ENCODE measurements at regions not wholly inside any gene's neighbourhood (a gene's known extent, or its start where the extent isn't known, plus 50 kb on each side); places are given as distances from the start of the nearest gene placed in this dataset.

DNA sequence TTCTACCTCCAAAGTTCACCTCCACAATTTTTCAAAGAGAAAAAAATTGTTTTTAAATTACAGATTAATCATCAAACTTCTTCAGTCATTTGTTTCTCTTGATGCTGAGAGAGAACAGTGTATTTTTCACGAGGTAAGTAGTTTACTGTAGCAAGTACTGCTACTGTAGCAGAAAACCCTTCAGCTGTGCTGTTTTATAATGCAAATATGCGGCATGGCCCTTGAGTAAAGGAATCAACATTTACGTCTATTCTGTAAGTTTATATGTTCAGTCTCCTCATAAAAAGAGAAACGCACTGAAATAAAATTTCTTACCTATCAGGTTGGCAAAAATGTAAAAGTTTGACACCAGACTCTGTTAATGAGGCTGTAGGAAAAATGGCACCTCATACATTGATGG lies 399.0 kb downstream of the NKX6-1 start:
- no peak for DNase-seq

DNA sequence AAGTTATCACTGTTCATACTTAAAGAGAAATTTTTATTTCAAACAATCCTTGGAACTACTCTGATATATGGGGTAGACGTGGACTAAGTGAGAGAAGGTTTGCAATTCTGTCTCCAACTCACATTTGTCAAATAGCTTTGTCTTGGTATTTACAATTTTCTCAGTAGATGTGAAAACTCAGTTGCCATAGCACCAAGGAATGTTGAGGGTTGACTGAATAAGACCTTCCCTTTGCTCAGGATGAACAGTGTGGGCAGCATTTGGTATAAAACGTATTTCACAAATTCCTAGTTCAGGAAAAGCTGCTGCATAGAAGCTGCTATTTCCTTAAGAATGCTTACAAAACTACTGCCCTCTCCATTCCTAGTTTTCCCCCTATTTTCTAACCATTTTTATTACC lies 399.5 kb downstream of the NKX6-1 start:
- no peak for DNase-seq

DNA sequence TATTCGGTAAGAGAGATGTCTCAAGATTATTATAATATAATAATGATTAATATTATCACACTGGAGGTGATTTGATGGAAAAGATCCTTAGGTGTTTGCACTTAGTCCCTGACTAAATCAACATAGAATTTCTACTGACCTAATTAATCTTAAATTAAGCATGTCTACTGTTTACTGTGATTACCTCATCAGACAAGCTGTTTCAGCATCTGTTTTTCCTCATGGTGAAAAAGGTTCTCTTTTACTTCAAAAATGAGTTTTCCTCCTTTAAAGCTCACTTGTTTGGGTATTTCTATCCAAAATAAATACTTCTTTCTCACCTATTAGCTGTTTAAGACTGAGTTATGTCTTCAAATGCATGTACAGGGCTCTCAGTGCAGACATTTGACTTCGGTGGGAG lies 407.8 kb downstream of the NKX6-1 start:
- no peak for DNase-seq

DNA sequence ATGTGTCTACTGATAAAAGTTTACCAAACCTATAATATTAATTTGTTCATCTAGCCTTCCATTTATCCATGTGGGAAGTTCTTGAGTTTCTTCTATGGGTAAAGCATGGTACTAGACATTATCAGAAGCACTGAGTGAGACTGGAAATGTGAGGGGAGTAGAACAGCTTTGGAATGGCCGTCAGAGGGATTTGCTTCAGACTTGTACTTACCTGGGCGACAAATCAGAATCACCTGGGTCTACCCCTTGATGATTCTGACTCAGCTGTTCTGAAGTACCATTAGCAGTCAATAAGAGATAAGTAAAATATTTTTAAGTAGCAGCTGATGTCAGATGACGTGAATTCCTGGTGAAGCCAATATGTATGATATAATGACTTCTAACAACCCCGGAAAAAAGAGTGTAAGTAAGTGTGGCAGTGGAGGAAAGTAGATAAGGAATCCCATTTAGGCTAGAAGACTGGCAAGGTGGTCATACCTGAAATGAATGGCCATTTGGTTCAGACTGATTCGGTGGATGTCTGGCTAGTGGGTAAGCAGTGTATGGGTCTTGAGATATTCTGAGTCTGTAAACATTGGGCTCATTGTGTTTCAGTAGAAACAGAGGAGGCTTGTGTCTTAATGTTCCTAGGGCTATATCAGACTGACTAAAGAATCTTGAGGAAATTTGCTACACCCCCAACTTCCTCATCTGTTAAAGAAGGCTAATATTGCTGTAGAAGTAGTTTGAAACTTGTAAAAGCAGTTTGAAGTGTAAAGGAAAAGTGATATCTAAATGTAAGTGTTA lies 409.2 kb downstream of the NKX6-1 start:
- DNase-seq, result no peak

DNA sequence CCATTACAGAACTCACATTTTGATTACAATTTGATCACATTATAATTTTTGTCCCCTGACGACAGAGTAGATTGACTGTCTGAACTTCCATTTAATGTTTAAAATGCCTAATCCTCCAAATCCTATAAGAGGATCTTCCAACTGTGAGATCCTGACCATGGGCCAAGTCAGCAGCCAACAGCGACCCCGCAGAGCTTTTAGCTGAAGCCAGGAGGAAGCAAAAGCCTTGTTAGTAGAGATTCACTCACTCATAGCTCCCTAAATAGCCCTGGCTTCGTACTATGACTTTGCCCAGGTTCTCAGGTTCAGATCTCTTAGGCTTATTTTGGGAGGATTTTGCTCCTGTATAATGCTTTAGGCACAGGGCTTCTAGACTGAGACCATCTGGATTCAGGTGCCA lies 413.1 kb downstream of the NKX6-1 start:
- DNase-seq, result no peak

DNA sequence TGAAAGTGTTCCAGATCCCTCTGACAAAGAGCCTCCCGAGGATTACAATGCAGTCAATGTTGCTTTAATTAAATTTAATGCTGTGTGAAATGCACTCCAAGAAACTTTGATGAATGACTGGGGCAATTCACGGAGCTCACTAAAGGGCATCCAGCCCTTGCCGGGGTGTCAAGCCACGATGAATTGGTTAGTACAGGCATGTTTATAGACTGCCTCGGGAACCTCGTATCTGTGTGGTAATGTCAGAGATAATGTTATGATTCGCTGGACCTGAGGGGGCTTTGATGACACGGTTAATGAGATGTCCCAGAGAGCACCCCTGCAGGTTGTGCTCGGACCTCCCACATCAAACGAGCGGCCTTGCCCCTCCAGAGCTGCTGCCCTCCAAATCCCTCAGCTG lies 428.8 kb downstream of the NKX6-1 start:
- no peak for DNase-seq

DNA sequence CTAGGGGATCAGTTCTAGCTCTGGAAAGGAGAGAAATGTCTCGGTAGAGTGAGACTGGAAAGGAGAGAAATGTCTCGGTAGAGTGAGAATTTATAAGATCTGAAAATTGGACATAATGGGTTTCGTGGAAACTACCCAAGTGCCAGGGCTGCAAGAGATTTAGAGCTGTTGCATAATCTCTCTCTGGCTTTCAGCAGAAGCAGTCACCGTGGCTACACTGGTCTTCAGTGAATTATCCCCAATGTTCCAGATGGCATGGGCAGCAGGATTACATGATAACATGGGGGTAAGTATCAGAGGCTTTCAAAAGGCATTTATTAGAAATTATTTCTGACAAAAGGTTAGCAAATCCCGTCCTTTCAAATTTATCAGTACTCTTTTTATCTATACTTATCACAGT lies 435.5 kb downstream of the NKX6-1 start:
- DNase-seq, result no peak

DNA sequence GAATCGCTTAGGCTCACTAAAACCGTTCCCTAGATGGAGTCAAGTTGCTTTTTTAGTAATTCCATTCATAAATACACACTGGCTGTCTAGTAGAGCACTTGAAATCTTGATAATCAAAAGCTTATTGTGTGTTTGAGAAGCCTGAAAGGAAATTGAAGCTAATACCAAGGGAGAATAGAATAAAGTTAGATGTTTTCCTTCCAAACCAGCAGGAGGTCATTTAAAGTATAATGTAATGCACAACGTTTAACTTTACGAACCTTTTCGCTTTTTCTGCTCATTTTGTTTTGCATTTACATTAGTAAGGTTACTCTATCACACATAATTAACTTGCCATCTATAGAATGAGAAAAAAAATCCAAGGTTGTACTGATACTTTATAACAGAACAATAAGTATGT lies 440.9 kb downstream of the NKX6-1 start:
- DNase-seq, result no peak

DNA sequence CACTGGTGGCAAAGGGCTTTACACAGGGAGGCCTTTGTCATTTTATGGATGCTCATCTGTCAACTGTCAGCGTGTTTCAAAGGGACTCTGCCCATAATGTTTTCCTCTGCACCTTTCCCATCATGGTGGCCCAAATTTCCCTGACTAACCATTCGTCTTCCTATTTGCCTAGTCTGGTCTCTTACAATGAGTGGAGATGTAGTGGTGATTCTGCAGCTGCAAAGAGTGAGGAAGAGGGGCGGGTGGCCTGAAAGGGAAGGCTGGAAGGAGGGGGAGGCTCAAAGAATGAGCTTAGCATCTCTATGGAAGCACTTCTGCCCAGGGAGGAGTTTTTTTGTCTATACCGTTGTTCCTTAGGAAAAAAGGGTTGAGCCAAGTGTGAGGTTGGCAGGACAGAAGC lies 447.5 kb downstream of the NKX6-1 start:
- DNase-seq, result no peak

DNA sequence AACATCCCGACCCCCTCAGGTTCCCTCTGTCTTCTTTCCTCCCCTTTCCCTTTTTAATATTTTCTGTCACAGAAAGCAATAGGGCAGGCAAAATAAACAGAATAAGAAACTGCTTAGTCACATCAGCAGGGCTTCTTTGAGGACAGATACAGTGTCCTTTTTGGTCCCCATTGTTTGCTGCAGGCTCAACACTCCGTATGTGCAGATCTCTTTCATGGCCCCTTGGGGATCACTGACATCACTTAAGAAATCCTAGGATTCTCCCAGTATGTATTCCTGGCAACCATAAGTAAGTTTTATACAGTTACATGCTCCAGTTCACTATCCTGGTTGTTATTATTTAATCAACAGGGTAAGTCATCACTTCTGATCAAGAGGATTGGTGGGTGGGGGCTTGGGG lies 448.0 kb downstream of the NKX6-1 start:
- no peak for DNase-seq

DNA sequence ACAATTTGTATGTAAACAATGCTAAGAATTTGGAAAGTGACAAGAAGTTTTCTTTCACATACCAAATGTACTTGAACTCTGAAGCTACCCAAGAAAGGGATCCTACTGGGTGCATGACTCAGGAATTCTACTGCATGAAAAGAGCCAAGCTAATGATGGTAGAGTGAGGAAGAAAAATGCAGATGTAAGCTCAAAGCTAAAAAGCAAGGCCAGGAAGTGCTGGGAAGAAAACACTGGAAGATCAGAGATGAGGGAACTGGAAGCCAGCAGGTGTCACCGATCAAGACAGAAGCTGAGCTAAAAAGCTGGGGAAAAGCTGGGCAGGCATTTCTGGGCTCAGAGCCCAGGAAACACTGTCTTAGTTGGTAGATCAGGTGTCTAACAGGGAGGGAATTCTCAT lies 449.1 kb downstream of the NKX6-1 start:
- no peak for DNase-seq

DNA sequence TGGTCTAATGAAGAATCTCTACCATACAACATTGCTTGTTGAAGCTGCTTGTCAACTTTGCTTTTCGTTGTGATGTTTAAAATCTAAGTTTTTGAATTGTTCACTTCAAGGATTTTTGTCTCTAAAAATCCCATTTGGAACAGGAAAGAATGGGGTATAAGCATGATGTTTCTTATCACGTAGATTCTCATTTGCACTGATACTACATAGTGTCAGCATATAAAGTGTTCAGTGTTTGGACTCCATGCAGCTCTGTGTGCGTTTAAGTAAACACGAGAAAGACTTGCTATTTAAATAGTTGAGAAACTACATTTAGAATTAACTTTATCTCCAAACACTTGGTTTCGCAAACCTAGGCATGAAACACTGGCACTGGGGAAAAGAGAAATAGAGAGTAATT lies 452.5 kb downstream of the NKX6-1 start:
- DNase-seq, result no peak

DNA sequence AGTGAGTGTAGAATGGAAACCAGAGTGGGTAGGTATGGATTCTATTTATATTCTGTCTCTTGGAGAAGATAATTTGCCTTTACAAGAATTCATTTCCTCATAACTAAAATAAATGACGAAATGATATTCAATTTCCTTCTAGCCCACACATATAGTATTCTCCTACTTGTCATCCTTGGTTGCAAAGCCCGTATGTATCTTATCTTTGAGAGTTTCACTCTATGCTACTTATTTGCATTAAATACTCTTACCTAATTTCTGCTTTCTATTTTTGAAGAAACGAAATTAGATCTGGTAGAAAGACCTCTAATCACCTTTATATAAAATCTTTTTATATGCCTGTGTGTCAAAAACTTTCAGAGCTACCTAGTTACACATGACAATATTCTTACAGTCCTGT lies 457.7 kb downstream of the NKX6-1 start:
- no peak for DNase-seq

DNA sequence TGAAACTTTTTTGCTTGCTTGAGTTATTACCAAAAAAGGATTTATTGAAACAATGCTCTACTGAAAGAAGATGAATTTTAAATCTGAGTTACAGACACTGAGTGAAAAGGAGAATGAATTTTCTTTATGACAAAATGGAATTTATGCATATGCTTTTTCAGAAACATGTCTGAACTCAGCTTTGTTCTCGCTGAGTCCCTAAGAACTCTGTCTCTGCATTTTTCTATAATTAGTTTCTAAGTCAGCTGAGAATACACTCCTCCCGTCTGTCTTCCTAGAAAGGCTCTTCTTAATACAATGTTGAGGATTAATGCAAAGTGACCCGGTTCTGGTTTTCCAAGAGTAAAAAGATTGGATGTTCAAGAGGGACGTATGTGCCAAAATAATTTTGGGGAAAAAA lies 463.5 kb downstream of the NKX6-1 start:
- DNase-seq, result no peak

DNA sequence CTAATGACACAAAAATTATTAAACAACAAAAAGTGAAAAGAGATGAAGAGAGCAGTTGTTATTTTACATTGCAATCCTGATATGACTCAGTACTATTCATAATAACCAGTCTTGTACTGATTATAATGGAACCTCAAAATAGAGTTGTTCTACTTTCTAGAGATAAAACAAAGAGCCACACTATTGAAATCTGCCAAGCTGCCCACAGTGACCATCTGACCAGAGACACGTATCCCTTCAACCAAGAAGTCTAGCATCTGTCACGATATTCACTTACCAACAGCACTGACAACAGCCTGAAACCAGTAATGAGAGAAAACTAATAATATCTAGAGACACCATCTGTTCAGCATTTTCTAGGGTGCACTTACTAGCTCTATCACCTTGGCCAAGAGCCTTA lies 466.7 kb downstream of the NKX6-1 start:
- DNase-seq, result no peak

DNA sequence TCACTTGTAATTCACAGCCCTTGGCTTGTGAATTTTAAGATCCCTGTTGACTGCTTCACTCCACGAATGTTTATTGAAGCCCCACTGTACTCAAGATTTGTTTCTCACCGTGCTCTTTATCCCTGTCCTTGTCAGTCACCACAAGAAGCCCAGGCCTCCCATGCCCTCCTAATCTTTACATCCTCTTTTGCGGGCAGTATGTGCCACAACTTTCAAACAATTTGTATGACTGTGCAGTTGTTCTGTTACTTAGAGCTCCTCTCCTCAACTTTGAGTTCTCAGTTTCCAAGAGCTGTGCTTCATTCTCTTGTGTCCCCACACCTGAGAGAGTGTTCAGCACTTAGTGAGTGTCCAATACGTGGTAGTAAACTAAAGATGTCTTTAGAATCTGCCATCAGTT lies 467.7 kb downstream of the NKX6-1 start:
- DNase-seq, result no peak

DNA sequence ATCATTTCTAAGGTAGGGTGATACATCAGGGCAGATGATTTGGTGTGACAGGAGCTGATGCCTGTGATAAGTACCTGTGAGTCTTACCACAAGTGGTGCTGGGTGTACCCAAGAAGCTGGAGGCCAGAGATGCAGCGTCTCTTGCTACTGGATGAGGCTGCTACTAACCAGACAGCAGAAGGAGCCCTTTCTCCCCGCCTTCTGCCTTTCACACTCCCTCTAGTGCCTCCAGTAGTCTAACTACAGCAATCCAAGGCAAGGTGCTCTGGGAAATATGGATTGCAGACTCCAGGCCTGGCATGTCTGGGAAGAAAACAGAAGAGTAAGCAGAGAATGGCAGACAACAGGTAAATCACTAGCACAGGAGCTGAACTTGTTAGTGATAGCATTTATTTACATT lies 470.8 kb downstream of the NKX6-1 start:
- DNase-seq, result no peak

DNA sequence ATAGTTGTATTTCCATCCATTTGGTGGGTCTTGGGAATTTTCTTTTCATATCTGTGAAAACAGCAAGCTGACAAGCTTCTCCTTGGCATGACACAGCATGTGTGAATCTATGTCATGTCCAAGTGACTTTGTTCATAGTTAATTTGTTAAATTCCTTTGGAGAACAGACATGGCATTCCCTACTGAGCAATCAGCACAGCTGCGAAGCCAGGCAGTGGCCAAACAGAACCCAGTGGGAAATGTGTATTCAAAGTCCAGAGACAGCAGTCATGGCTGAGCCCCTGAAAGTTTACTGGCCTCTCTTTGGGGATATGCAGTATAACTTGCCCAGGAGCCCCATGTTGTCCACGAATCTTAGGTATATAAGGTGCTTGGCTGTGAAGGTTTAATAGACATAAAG lies 474.7 kb downstream of the NKX6-1 start:
- DNase-seq, result no peak

DNA sequence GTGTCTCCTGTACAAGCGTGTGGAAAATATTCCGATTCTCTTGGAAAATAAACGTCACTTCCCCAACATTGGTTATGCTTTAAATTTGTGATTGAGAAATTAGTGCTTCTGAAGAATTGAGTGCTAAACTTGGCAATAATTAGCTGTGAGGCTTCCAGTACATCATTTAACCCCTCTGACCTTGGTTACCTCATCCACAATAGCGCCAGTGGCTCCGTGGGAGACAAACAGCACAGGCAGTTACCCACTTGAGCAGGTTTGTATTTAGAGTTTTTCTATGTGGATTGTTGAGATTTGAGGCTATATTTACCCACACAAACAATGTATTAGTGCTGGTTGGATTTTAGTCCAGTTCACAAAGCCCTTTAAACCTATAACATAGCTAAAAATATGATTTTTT lies 476.5 kb downstream of the NKX6-1 start:
- DNase-seq, result no peak

DNA sequence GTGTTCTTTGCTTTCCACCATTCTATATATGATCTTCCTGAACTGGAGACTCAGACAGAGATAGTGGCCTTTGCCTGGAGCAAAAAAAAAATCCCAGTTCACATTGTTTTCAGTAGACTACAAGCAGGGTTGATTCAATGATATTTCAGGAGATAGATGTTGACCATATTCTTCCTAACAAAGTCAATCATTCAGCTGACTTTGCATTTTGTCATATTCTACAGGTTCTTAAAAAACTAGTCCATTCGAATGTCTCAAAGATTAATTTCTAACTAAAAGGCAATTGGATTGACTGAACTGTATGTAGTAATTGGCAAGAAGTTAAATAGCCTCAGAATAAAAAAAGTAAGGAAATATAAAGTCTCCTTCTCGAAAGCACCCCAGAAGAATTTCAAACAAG lies 479.5 kb downstream of the NKX6-1 start:
- DNase-seq, result no peak

DNA sequence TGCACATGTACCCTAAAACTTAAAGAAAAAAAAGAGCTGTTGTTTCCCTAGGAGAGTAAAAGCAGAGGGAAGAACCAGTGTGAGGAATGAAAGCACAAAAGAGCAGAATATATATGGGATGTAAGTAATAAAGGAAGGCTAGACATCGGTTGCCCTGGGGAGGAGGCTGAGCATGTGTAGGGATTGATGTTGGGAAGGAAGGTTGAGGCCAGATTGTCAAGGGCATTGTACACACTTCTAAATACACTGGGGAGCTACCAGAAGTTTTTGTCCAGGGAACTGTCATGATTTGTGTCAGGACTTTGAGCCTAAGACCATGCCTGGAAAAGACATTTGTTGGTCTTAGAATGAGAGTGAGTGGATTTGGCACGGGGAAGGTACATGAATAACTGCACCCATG lies 467.1 kb downstream of the GPAT3 start:
- DNase-seq, result no peak

DNA sequence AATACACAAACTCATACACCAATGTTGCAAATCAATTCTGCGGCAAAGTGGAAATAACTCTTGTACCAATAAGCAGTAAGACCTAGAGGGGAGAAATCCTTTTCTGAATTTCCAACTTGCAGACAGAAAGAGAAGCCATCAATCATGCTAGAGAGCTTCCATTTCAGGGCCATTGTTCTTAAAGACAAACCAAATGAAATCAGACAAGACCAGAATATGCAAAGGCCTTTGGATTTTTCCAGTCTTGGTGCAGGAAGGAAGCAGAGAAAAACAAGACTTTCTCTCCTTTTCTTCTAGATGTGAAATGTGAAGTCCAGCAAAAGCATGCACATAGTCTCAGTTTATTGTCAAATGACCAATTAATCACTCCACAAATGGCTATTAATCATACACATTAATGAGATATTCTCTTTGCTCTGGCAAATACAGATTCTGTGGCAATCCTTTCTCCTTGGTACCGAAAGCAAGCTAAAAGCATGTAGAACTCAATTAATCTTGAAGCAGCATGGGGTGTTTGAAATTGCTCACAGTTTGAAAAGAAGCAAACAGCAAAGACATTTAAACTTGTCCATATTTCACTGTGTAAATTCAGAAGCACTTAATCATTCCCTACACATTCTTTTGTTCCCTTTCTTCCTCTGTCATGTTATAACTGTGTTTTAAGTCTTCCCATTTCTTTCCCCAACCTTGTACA lies 466.1 kb downstream of the GPAT3 start:
- DNase-seq, result no peak

DNA sequence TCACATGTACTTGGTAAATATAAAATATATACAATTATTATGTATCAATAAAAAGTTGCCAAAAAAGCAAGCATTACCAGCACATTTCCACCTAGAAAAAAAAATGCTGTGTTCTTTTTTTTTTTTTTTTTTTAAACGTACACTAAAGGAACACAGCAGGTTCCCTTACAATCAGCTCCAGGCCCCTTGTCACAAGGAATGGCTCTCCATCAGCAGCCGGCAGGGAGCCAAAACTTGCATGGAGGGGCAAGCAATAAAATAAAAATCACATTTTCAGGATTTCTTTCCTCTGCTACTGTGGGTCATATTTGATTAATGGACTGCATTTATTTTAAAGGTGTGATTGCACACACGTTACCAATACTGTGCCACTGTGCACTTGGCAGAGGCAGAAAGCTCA lies 460.3 kb downstream of the GPAT3 start:
- DNase-seq, result no peak

DNA sequence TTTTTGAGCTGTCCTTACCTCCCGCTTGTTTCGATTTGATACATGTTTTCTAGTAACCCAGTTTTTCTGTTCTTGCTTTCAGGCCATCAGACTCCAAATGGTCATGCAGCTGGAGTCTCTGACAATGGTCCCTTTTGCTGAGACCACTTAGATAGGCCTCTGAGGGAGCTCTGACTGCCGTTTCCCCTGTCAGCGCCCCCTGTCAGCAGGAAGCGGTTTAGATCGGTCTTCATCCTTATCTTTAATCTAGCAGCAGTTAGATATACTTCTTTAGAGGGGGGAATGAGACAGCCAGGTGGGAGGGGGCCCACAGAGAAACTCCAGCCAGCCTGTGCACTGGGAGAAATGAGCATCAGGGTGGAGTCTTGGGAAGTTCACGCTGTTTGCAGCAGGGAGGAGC lies 457.9 kb downstream of the GPAT3 start:
- no peak for DNase-seq

DNA sequence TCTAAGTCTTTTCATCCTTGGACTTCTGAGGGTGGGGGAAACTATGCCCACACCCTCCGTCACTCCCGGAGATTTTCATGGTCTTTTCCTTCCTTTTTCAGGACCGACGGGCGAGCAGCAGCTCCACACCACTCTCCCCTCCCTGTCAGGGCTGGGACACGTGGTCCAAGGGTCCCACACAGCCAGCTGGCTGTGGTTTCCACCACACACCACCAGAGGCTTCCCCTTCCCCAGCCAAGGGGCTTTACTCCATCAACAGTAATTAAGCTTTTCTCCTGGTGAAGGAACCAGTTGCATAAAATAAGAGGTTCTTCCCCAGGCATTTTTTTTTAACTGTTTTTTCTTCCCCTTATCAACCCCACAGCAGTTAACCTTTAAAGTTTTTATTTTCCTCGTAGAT lies 453.9 kb downstream of the GPAT3 start:
- no peak for DNase-seq
